ENCODE measurements at regions not wholly inside any gene's neighbourhood (a gene's known extent, or its start where the extent isn't known, plus 50 kb on each side); places are given as distances from the start of the nearest gene placed in this dataset.

DNA sequence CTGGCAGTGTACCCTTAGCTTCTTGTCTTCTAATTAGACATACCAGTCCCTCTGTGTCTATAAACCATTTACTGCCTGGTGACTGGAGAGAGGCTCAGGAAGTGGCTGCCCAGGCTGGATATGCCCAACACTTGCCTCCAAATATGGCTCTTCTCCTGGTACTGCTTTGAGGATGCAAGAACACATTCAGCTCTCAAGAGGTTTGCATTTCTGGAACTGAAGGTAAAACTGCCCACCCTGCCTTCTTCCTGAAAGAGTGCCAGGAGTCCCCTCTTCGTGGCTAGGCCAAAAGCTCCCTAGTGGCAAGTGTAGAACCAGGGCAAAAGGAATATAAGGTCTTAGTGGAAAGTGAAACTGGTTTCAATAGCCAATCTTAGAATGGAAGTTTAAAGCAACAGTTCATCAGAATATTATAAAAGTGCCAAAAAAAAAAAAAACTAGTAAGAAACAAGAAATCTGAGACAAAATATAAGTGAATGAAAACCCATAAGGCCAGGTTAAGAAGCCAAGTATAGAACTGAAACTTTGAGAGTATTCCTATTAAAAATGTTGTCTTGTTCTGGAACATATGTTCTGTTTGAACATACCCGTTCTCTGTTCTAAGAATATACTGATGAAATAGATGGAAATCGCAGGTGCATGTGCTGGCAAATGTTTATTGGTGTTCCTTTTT, 77.2 kb upstream of the CTTNBP2NL start:
- Histone ChIP-seq H3K4me3 (replicated peaks in 1 of 4; ENCODE audit: control extremely low read depth in 1 of 4, insufficient read depth in 1 of 4, low read depth in 3 of 4, low read length in 4 of 4) (no peak overlapping the region), H3K27me3 (ENCODE audit: control insufficient read depth, insufficient read depth, low read length) (peaks cover 7% of the 10 kb centered on the region), H3K36me3 (ENCODE audit: control insufficient read depth, insufficient read depth, low read length) (no peaks in the 10 kb centered on the region), H3K27ac (ENCODE audit: insufficient read depth, low read length) (no peak overlapping the region), H2AFZ (ENCODE audit: low read length) (no peak overlapping the region), H4K20me1 (ENCODE audit: control insufficient read depth, extremely low read depth, insufficient read depth, low read length) (no peaks in the 10 kb centered on the region), H3K9me3 (ENCODE audit: control insufficient read depth, insufficient read depth, low read depth, low read length) (no peaks in the 10 kb centered on the region), H3K79me2 (ENCODE audit: control insufficient read depth, insufficient read depth, low read length) (no peaks in the 10 kb centered on the region), H3K4me2 (ENCODE audit: extremely low read depth, insufficient read depth, low read length) (no peak overlapping the region), H3K9ac (ENCODE audit: insufficient read depth, low read length) (no peak overlapping the region), H3K4me1 (ENCODE audit: control insufficient read depth, extremely low read depth, insufficient read depth, low read length) (no peaks in the 10 kb centered on the region)
- DNase-seq (ENCODE audit: low read depth in 2 of 2): peak in 1 of 2 donors; percentile 30
- TF ChIP-seq, protein P1, sequence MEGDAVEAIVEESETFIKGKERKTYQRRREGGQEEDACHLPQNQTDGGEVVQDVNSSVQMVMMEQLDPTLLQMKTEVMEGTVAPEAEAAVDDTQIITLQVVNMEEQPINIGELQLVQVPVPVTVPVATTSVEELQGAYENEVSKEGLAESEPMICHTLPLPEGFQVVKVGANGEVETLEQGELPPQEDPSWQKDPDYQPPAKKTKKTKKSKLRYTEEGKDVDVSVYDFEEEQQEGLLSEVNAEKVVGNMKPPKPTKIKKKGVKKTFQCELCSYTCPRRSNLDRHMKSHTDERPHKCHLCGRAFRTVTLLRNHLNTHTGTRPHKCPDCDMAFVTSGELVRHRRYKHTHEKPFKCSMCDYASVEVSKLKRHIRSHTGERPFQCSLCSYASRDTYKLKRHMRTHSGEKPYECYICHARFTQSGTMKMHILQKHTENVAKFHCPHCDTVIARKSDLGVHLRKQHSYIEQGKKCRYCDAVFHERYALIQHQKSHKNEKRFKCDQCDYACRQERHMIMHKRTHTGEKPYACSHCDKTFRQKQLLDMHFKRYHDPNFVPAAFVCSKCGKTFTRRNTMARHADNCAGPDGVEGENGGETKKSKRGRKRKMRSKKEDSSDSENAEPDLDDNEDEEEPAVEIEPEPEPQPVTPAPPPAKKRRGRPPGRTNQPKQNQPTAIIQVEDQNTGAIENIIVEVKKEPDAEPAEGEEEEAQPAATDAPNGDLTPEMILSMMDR (conservative IDR thresholded peaks at IDR 0.05 in 1 of 2, IDR thresholded peaks at IDR 0.05 in 1 of 2; ENCODE audit: low read depth in 1 of 2, low read length in 2 of 2): no peak
- no peak for TF ChIP-seq EZH2 (IDR thresholded peaks at IDR 0.05; ENCODE audit: low read length, missing control alignments)

DNA sequence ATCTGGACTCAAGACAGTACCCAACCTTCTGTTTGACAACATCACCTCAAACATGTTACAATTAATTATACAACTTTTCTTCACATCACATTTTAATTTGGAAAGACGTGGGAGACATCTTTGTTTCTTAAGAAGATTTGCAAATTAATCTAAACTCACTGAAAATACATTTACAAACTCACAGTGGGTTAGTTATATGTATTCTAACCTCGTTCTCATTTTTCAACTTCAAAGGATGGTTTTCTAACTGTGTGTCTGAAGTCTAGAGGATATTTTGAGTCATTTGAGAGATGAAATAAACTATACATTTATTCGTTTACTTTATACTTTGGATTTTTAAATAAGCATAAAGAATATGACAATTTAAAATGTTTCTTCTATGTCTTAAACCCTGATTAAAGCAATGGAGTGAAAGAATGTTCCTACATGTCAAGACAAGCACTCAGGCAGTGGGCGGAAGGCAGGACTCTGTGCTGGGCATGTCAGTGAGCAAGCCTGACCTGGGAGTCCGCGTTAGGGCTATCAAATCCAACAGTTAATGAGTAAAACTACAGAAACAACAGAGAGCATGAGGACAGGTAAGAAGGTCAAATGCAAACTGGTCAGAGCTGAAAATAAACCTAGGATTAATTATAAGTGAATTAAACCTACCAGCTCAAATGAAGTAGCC, 76.5 kb upstream of the CTTNBP2NL start:
- no peaks in the 10 kb centered on the region for H3K4me1 ChIP-seq (ENCODE audit: control insufficient read depth, extremely low read depth, insufficient read depth, low read length)
- no peak overlapping the region for H2AFZ ChIP-seq (ENCODE audit: low read length)
- TF ChIP-seq EZH2 (IDR thresholded peaks at IDR 0.05; ENCODE audit: low read length, missing control alignments): no peak
- TF ChIP-seq, protein P1 (conservative IDR thresholded peaks at IDR 0.05 in 1 of 2, IDR thresholded peaks at IDR 0.05 in 1 of 2; ENCODE audit: low read depth in 1 of 2, low read length in 2 of 2): no peak
- H3K79me2 ChIP-seq (ENCODE audit: control insufficient read depth, insufficient read depth, low read length): no peaks in the 10 kb centered on the region
- DNase-seq (ENCODE audit: low read depth in 2 of 2): no peak
- no peak overlapping the region for H3K9ac ChIP-seq (ENCODE audit: insufficient read depth, low read length)
- no peak overlapping the region for H3K4me2 ChIP-seq (ENCODE audit: extremely low read depth, insufficient read depth, low read length)
- H3K27me3 ChIP-seq (ENCODE audit: control insufficient read depth, insufficient read depth, low read length): peaks cover 7% of the 10 kb centered on the region
- H3K36me3 ChIP-seq (ENCODE audit: control insufficient read depth, insufficient read depth, low read length): no peaks in the 10 kb centered on the region
- no peak overlapping the region for H3K27ac ChIP-seq (ENCODE audit: insufficient read depth, low read length)
- no peaks in the 10 kb centered on the region for H4K20me1 ChIP-seq (ENCODE audit: control insufficient read depth, extremely low read depth, insufficient read depth, low read length)
- no peak overlapping the region for H3K4me3 ChIP-seq (replicated peaks in 1 of 4; ENCODE audit: control extremely low read depth in 1 of 4, insufficient read depth in 1 of 4, low read depth in 3 of 4, low read length in 4 of 4)
- H3K9me3 ChIP-seq (ENCODE audit: control insufficient read depth, insufficient read depth, low read depth, low read length): no peaks in the 10 kb centered on the region

DNA sequence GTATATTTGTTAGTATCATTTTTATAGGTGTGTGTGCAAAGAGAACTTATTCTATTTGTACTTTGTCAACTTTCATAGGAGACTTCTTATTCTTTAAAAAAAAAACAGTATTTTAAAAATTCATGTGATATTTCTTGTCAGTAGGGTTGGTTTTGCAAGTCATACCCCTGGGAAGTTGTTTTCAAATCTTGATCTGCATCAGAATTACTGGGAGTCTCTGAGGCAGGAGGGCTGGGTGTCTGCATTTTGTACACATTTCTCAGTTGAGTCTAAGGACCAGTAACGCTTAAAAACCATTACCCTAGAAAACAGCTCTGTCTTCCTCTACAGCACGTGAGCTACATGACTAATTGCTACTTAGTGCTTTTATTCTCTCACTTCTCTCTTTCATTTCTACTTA, 76.0 kb upstream of the CTTNBP2NL start:
- no peak for DNase-seq (ENCODE audit: low read depth in 2 of 2)
- Histone ChIP-seq H3K9ac (ENCODE audit: insufficient read depth, low read length) (no peak overlapping the region), H3K9me3 (ENCODE audit: control insufficient read depth, insufficient read depth, low read depth, low read length) (no peaks in the 10 kb centered on the region)

More for the DNA sequence above, 76.0 kb upstream of the CTTNBP2NL start:
- H4K20me1 ChIP-seq (ENCODE audit: control insufficient read depth, extremely low read depth, insufficient read depth, low read length): no peaks in the 10 kb centered on the region
- no peak overlapping the region for H3K4me3 ChIP-seq (replicated peaks in 1 of 4; ENCODE audit: control extremely low read depth in 1 of 4, insufficient read depth in 1 of 4, low read depth in 3 of 4, low read length in 4 of 4)
- no peaks in the 10 kb centered on the region for H3K4me1 ChIP-seq (ENCODE audit: control insufficient read depth, extremely low read depth, insufficient read depth, low read length)
- H3K79me2 ChIP-seq (ENCODE audit: control insufficient read depth, insufficient read depth, low read length): no peaks in the 10 kb centered on the region
- H2AFZ ChIP-seq (ENCODE audit: low read length): no peak overlapping the region
- no peak overlapping the region for H3K4me2 ChIP-seq (ENCODE audit: extremely low read depth, insufficient read depth, low read length)
- H3K36me3 ChIP-seq (ENCODE audit: control insufficient read depth, insufficient read depth, low read length): no peaks in the 10 kb centered on the region
- H3K27ac ChIP-seq (ENCODE audit: insufficient read depth, low read length): no peak overlapping the region
- H3K27me3 ChIP-seq (ENCODE audit: control insufficient read depth, insufficient read depth, low read length): peaks cover 9% of the 10 kb centered on the region
- TF ChIP-seq, protein P1 (conservative IDR thresholded peaks at IDR 0.05 in 1 of 2, IDR thresholded peaks at IDR 0.05 in 1 of 2; ENCODE audit: low read depth in 1 of 2, low read length in 2 of 2): no peak
- no peak for TF ChIP-seq EZH2 (IDR thresholded peaks at IDR 0.05; ENCODE audit: low read length, missing control alignments)

Data from fibroblast of lung (primary cell).